Fibroblast of the conjunctiva (primary cell): ENCODE measurements at regions not wholly inside any gene's neighbourhood (a gene's known extent, or its start where the extent isn't known, plus 50 kb on each side); places are given as distances from the start of the nearest gene placed in this dataset.

ENCODE experiments used
- DNase-seq: peaks from one replicate; pipeline ENCODE4 v3.0.0-alpha.2; 2010; ENCODE audit warnings: low read depth

- DNase-seq: no peak
Observed at GRCh38 chr2:239671471-239671870, 270.7 kb upstream of the HDAC4 start.

GRCh38 chr2:239670463-239671120 lies 269.8 kb upstream of the HDAC4 start:
- no peak for DNase-seq

- no peak for DNase-seq
Observed at GRCh38 chr2:239669899-239670460, 269.2 kb upstream of the HDAC4 start.

- DNase-seq: no peak
Observed at GRCh38 chr2:239669181-239669898, 268.5 kb upstream of the HDAC4 start.

- DNase-seq: no peak
Observed at GRCh38 chr2:239668651-239669050, 267.8 kb upstream of the HDAC4 start.

- DNase-seq: no peak
Observed at GRCh38 chr2:239668042-239668441, 267.2 kb upstream of the HDAC4 start.

- DNase-seq: no peak
Observed at GRCh38 chr2:239667431-239667985, 266.7 kb upstream of the HDAC4 start.

GRCh38 chr2:239666855-239667376 lies 266.1 kb upstream of the HDAC4 start:
- DNase-seq: no peak

GRCh38 chr2:239666053-239666854 lies 265.4 kb upstream of the HDAC4 start:
- no peak for DNase-seq

- no peak for DNase-seq
Observed at GRCh38 chr2:239664216-239664810, 263.5 kb upstream of the HDAC4 start.

- DNase-seq: no peak
Observed at GRCh38 chr2:239663364-239663924, 262.6 kb upstream of the HDAC4 start.

GRCh38 chr2:239662413-239663120 lies 261.7 kb upstream of the HDAC4 start:
- no peak for DNase-seq

- no peak for DNase-seq
Observed at GRCh38 chr2:239661334-239662312, 260.8 kb upstream of the HDAC4 start.

- DNase-seq: no peak
Observed at GRCh38 chr2:239660390-239661230, 259.8 kb upstream of the HDAC4 start.

- no peak for DNase-seq
Observed at GRCh38 chr2:239657992-239658391, 257.2 kb upstream of the HDAC4 start.

GRCh38 chr2:239657236-239657635 lies 256.4 kb upstream of the HDAC4 start:
- DNase-seq: no peak

GRCh38 chr2:239654266-239654665 lies 253.4 kb upstream of the HDAC4 start:
- DNase-seq: no peak

GRCh38 chr2:239651859-239652258 lies 251.0 kb upstream of the HDAC4 start:
- no peak for DNase-seq
